DOHH2 (cell line): ENCODE measurements at regions not wholly inside any gene's neighbourhood (a gene's known extent, or its start where the extent isn't known, plus 50 kb on each side); places are given as distances from the start of the nearest gene placed in this dataset.
A peak's percentile ranks its signal among the peaks of the same experiment; 100 is the strongest.

Experiments
- H3F3A ChIP-seq: fragments of 200-600 bp; sonication (generic), shearing (Covaris generic); 2 replicates; pipeline ENCODE4 v1.6.0; 2016; ENCODE audit warnings: antibody characterized with exemption, mild to moderate bottlenecking; ENCODE audit not compliant: control insufficient read depth, insufficient read depth
- H3K27ac ChIP-seq: fragments of 200-600 bp; sonication (generic); 2 replicates; pipeline ENCODE4 v1.5.1; 2014; ENCODE audit warnings: low read depth, mild to moderate bottlenecking, low read length, moderate library complexity
- H3K27me3 ChIP-seq: fragments of 200-600 bp; sonication (generic); 2 replicates; pipeline ENCODE4 v1.6.1; 2014; ENCODE audit warnings: mild to moderate bottlenecking, low read length, mixed read lengths; ENCODE audit not compliant: control insufficient read depth
- H3K36me3 ChIP-seq: fragments of 200-600 bp; sonication (generic); 2 replicates; pipeline ENCODE4 v1.6.1; 2014; ENCODE audit warnings: mild to moderate bottlenecking, low read length, moderate library complexity, mixed read lengths; ENCODE audit not compliant: control insufficient read depth
- H3K4me1 ChIP-seq: fragments of 200-600 bp; sonication (generic); 2 replicates; pipeline ENCODE4 v1.6.1; 2014; ENCODE audit warnings: mild to moderate bottlenecking, low read length, mixed read lengths; ENCODE audit not compliant: control insufficient read depth
- H3K4me2 ChIP-seq: fragments of 200-600 bp; sonication (generic); 2 replicates; pipeline ENCODE4 v1.6.0; 2014; ENCODE audit warnings: mild to moderate bottlenecking, low read length, moderate library complexity
- H3K4me3 ChIP-seq: fragments of 200-600 bp; sonication (generic); 2 replicates; pipeline ENCODE4 v1.5.1; 2014; ENCODE audit warnings: mild to moderate bottlenecking, low read length, mixed read lengths
- H3K79me2 ChIP-seq: fragments of 200-600 bp; sonication (generic); 2 replicates; pipeline ENCODE4 v1.6.1; 2014; ENCODE audit warnings: mild to moderate bottlenecking, low read length, mixed read lengths; ENCODE audit not compliant: control insufficient read depth
- H3K9me2 ChIP-seq: fragments of 200-600 bp; sonication (generic); replicated peaks from 2 replicates; pipeline ENCODE4 v1.6.1; 2014; ENCODE audit warnings: mild to moderate bottlenecking, low read length, mixed read lengths; ENCODE audit not compliant: control insufficient read depth
- H3K9me3 ChIP-seq: fragments of 200-600 bp; sonication (generic); 2 replicates; pipeline ENCODE4 v1.6.1; 2014; ENCODE audit warnings: antibody characterized with exemption, low read length, mixed read lengths; ENCODE audit not compliant: control insufficient read depth, insufficient read depth
- H4K20me1 ChIP-seq: fragments of 200-600 bp; sonication (generic); 2 replicates; pipeline ENCODE4 v1.6.0; 2014; ENCODE audit warnings: low read depth, mild to moderate bottlenecking, antibody characterized with exemption, low read length, moderate library complexity; ENCODE audit not compliant: control insufficient read depth, insufficient read depth
- EZH2phosphoT487 ChIP-seq: fragments of 200-600 bp; sonication (generic); IDR thresholded peaks from 2 replicates; pipeline ENCODE4 v1.6.1; 2017; ENCODE audit warnings: borderline replicate concordance, mild to moderate bottlenecking, antibody characterized with exemption, low read length, moderate library complexity, mixed read lengths
- TF ChIP-seq, protein P1 (sequence below): fragments of 200-600 bp; sonication (generic); IDR thresholded peaks from one replicate; pipeline ENCODE4 v1.5.1; 2014; ENCODE audit warnings: antibody characterized with exemption, mild to moderate bottlenecking, low read depth, low read length; ENCODE audit not compliant: poor library complexity, severe bottlenecking

GRCh38 chr2:190802129-190802528 lies 78.5 kb upstream of the GLS start:
- H3K9me3 ChIP-seq = no peaks in the 10 kb centered on the region
- no peaks in the 10 kb centered on the region for H3K9me2 ChIP-seq
- TF ChIP-seq EZH2phosphoT487 = no peak
- TF ChIP-seq, protein P1, sequence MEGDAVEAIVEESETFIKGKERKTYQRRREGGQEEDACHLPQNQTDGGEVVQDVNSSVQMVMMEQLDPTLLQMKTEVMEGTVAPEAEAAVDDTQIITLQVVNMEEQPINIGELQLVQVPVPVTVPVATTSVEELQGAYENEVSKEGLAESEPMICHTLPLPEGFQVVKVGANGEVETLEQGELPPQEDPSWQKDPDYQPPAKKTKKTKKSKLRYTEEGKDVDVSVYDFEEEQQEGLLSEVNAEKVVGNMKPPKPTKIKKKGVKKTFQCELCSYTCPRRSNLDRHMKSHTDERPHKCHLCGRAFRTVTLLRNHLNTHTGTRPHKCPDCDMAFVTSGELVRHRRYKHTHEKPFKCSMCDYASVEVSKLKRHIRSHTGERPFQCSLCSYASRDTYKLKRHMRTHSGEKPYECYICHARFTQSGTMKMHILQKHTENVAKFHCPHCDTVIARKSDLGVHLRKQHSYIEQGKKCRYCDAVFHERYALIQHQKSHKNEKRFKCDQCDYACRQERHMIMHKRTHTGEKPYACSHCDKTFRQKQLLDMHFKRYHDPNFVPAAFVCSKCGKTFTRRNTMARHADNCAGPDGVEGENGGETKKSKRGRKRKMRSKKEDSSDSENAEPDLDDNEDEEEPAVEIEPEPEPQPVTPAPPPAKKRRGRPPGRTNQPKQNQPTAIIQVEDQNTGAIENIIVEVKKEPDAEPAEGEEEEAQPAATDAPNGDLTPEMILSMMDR = no peak
- no peaks in the 10 kb centered on the region for H3K4me1 ChIP-seq
- H3K4me2 ChIP-seq = no peak overlapping the region
- no peaks in the 10 kb centered on the region for H3F3A ChIP-seq
- H3K27me3 ChIP-seq = peaks cover 7% of the 10 kb centered on the region; the same call in 1 of the 2 replicates
- no peaks in the 10 kb centered on the region for H4K20me1 ChIP-seq
- no peak overlapping the region for H3K27ac ChIP-seq
- no peaks in the 10 kb centered on the region for H3K36me3 ChIP-seq
- H3K4me3 ChIP-seq = no peak overlapping the region
- H3K79me2 ChIP-seq = no peaks in the 10 kb centered on the region

GRCh38 chr2:190802626-190803209 lies 77.9 kb upstream of the GLS start:
- H3K4me2 ChIP-seq = no peak overlapping the region
- no peaks in the 10 kb centered on the region for H4K20me1 ChIP-seq
- TF ChIP-seq, protein P1 = no peak
- TF ChIP-seq EZH2phosphoT487 = no peak

DNA sequence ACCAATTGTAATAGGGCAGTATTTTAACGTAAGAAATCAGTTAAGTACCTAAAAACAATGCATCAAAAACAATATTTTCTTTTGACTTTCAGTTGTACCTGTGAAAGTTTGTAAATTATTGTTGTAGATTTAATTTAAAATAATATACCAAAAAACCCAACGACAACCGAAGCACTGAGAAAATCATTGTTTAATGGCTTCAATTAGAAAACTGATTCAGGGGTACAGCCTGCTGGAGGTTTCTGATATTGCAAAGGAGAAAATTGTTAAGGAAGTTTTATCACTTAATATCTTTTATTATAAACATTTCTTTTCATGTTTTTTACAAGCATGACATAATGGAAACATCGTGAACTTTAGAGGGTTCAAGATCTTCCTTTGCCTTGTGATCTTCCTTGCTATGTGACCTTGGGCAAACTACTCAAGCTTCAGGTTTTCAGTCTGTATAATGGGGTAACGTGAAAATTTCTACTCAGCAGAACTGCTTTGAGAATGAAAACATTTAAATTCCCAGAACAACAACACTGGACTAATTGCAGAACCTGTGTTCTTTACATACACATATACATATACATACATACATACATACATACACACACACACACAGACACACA lies 76.3 kb upstream of the GLS start:
- no peaks in the 10 kb centered on the region for H3K4me1 ChIP-seq
- TF ChIP-seq EZH2phosphoT487 = no peak
- TF ChIP-seq, protein P1 = peak; percentile 26
- no peaks in the 10 kb centered on the region; the same call in 1 of the 2 replicates for H3K27me3 ChIP-seq
- H3F3A ChIP-seq = no peaks in the 10 kb centered on the region
- no peaks in the 10 kb centered on the region for H3K79me2 ChIP-seq
- no peaks in the 10 kb centered on the region for H3K9me2 ChIP-seq
- H3K4me3 ChIP-seq = no peak overlapping the region
- H4K20me1 ChIP-seq = no peaks in the 10 kb centered on the region
- H3K4me2 ChIP-seq = no peak overlapping the region
- H3K9me3 ChIP-seq = no peaks in the 10 kb centered on the region
- H3K36me3 ChIP-seq = no peaks in the 10 kb centered on the region
- H3K27ac ChIP-seq = no peak overlapping the region

More at GRCh38 chr2:190802626-190803209, 77.9 kb upstream of the GLS start:
- H3K4me1 ChIP-seq = no peaks in the 10 kb centered on the region
- H3F3A ChIP-seq = no peaks in the 10 kb centered on the region
- H3K9me2 ChIP-seq = no peaks in the 10 kb centered on the region
- no peaks in the 10 kb centered on the region for H3K79me2 ChIP-seq
- no peaks in the 10 kb centered on the region for H3K9me3 ChIP-seq
- H3K4me3 ChIP-seq = no peak overlapping the region
- H3K27me3 ChIP-seq = peaks cover 7% of the 10 kb centered on the region; the same call in 1 of the 2 replicates
- H3K36me3 ChIP-seq = no peaks in the 10 kb centered on the region
- H3K27ac ChIP-seq = no peak overlapping the region
